Neural cell (in vitro differentiated cells): ENCODE measurements at regions not wholly inside any gene's neighbourhood (a gene's known extent, or its start where the extent isn't known, plus 50 kb on each side); places are given as distances from the start of the nearest gene placed in this dataset.

Experiments
- H2AFZ ChIP-seq: fragments of 200-600, 300-800 bp; sonication (generic), shearing (Covaris generic); 2 replicates; pipeline ENCODE4 v1.6.0; 2014; ENCODE audit warnings: low read depth, mild to moderate bottlenecking, antibody characterized with exemption, low read length, moderate library complexity
- H3F3A ChIP-seq: fragments of 200-600 bp; shearing (Covaris generic); 2 replicates; pipeline ENCODE4 v1.6.1; 2016; ENCODE audit warnings: mild to moderate bottlenecking, moderate library complexity, mixed read lengths, antibody characterized with exemption, low read length; ENCODE audit not compliant: insufficient read depth, poor library complexity, severe bottlenecking
- H3K27ac ChIP-seq: fragments of 200-600, 300-800 bp; sonication (generic), shearing (Covaris generic); 2 replicates; pipeline ENCODE4 v1.5.1; 2014; ENCODE audit warnings: mild to moderate bottlenecking, low read length, moderate library complexity
- H3K27me3 ChIP-seq: fragments of 300-800, 200-600 bp; sonication (generic), shearing (Covaris generic); 2 replicates; pipeline ENCODE4 v1.6.0; 2014; ENCODE audit warnings: mild to moderate bottlenecking, low read depth, low read length, moderate library complexity; ENCODE audit not compliant: insufficient read depth
- H3K36me3 ChIP-seq: fragments of 300-800, 200-600 bp; sonication (generic), shearing (Covaris generic); 2 replicates; pipeline ENCODE4 v1.5.1; 2014; ENCODE audit warnings: mild to moderate bottlenecking, antibody characterized with exemption, low read length, moderate library complexity; ENCODE audit not compliant: insufficient read depth
- H3K4me2 ChIP-seq: fragments of 300-800, 200-600 bp; sonication (generic), shearing (Covaris generic); 2 replicates; pipeline ENCODE4 v1.6.0; 2014; ENCODE audit warnings: mild to moderate bottlenecking, low read length
- H3K4me3 ChIP-seq: fragments of 300-800, 200-600 bp; sonication (generic), shearing (Covaris generic); 2 replicates; pipeline ENCODE4 v1.5.1; 2014; ENCODE audit warnings: mild to moderate bottlenecking, low read length, moderate library complexity
- H3K79me2 ChIP-seq: fragments of 200-600 bp; shearing (Covaris generic); replicated peaks from 2 replicates; pipeline ENCODE4 v1.6.0; 2014; ENCODE audit warnings: mild to moderate bottlenecking, low read length, moderate library complexity; ENCODE audit not compliant: insufficient read depth
- H3K9ac ChIP-seq: fragments of 300-800, 200-600 bp; sonication (generic), shearing (Covaris generic); 2 replicates; pipeline ENCODE4 v1.6.1; 2016; ENCODE audit warnings: mild to moderate bottlenecking, low read length, mixed read lengths
- H3K9me2 ChIP-seq: fragments of 200-600 bp; shearing (Covaris generic); 2 replicates; pipeline ENCODE4 v1.6.1; 2016; ENCODE audit warnings: mild to moderate bottlenecking, low read length, mixed read lengths; ENCODE audit not compliant: insufficient read depth
- H3K9me3 ChIP-seq: fragments of 200-600, 300-800 bp; sonication (generic), shearing (Covaris generic); 2 replicates; pipeline ENCODE4 v1.6.1; 2016; ENCODE audit warnings: mild to moderate bottlenecking, mixed run types, low read length, moderate library complexity, mixed read lengths
- H4K20me1 ChIP-seq: fragments of 200-600 bp; shearing (Covaris generic); 2 replicates; pipeline ENCODE4 v1.6.1; 2016; ENCODE audit warnings: mild to moderate bottlenecking, mixed run types; ENCODE audit not compliant: insufficient read depth
- CTCF ChIP-seq: fragments of 450-650 bp; IDR thresholded peaks from 2 replicates; pipeline ENCODE4 v1.5.1; 2014; ENCODE audit warnings: antibody characterized with exemption, mild to moderate bottlenecking, moderate library complexity; ENCODE audit not compliant: poor library complexity, severe bottlenecking
- EP300 ChIP-seq: fragments of 450-650 bp; conservative IDR thresholded peaks from 2 replicates; pipeline ENCODE4 v1.6.1; 2014; ENCODE audit warnings: antibody characterized with exemption, mild to moderate bottlenecking, moderate library complexity; ENCODE audit not compliant: poor library complexity, severe bottlenecking
- EZH2 ChIP-seq: fragments of 200-600, 300-800 bp; shearing (Covaris generic), sonication (generic); IDR thresholded peaks from 2 replicates; pipeline ENCODE4 v1.6.1; 2014; ENCODE audit warnings: antibody characterized with exemption, low read length, borderline replicate concordance, mild to moderate bottlenecking; ENCODE audit not compliant: insufficient read depth, poor library complexity, severe bottlenecking
- MXI1 ChIP-seq: fragments of 450-650 bp; conservative IDR thresholded peaks from 2 replicates; pipeline ENCODE4 v1.6.1; 2014; ENCODE audit warnings: antibody characterized with exemption, mild to moderate bottlenecking; ENCODE audit not compliant: poor library complexity, severe bottlenecking
- POLR2AphosphoS5 ChIP-seq: IDR thresholded peaks from 2 replicates; pipeline ENCODE4 v1.6.1; 2012
- RAD21 ChIP-seq: fragments of 450-650 bp; conservative IDR thresholded peaks from 2 replicates; pipeline ENCODE4 v1.6.1; 2014; ENCODE audit warnings: antibody characterized with exemption, mild to moderate bottlenecking, moderate library complexity
- REST ChIP-seq: IDR thresholded peaks from 2 replicates; pipeline ENCODE4 v1.6.1; 2012; ENCODE audit warnings: borderline replicate concordance
- SMC3 ChIP-seq: fragments of 450-650 bp; conservative IDR thresholded peaks from 2 replicates; pipeline ENCODE4 v1.6.1; 2014; ENCODE audit warnings: antibody characterized with exemption, mild to moderate bottlenecking, moderate library complexity; ENCODE audit not compliant: poor library complexity
- TAF1 ChIP-seq: IDR thresholded peaks from 2 replicates; pipeline ENCODE4 v1.6.1; 2012; ENCODE audit warnings: low read depth

GRCh38 chr2:150588506-150588870 lies 101.0 kb upstream of the RND3 start:
- H3K9ac ChIP-seq = no peak overlapping the region

More at GRCh38 chr2:150588506-150588870, 101.0 kb upstream of the RND3 start:
- no peak overlapping the region for H3K27ac ChIP-seq
- H2AFZ ChIP-seq = no peak overlapping the region
- H3K79me2 ChIP-seq = no peaks in the 10 kb centered on the region
- H3K9me2 ChIP-seq = no peaks in the 10 kb centered on the region
- H3F3A ChIP-seq = no peaks in the 10 kb centered on the region
- no peaks in the 10 kb centered on the region for H3K27me3 ChIP-seq
- no peaks in the 10 kb centered on the region for H3K9me3 ChIP-seq
- no peaks in the 10 kb centered on the region for H3K36me3 ChIP-seq
- H4K20me1 ChIP-seq = no peaks in the 10 kb centered on the region
- no peak for TF ChIP-seq TAF1
- no peak for TF ChIP-seq CTCF
- TF ChIP-seq SMC3 = no peak
- no peak for TF ChIP-seq EZH2
- TF ChIP-seq REST = no peak
- no peak for TF ChIP-seq EP300
- TF ChIP-seq MXI1 = no peak
- no peak for TF ChIP-seq POLR2AphosphoS5
- TF ChIP-seq RAD21 = no peak
- no peak overlapping the region for H3K4me2 ChIP-seq
- no peak overlapping the region for H3K4me3 ChIP-seq
